DOHH2 (cell line): ENCODE measurements at regions not wholly inside any gene's neighbourhood (a gene's known extent, or its start where the extent isn't known, plus 50 kb on each side); places are given as distances from the start of the nearest gene placed in this dataset.

ENCODE experiments used
- CTCF ChIP-seq: fragments of 200-600 bp; sonication (generic); IDR thresholded peaks from one replicate; pipeline ENCODE4 v1.5.1; 2014; ENCODE audit warnings: antibody characterized with exemption, mild to moderate bottlenecking, low read depth, low read length; ENCODE audit not compliant: poor library complexity, severe bottlenecking
- EZH2phosphoT487 ChIP-seq: fragments of 200-600 bp; sonication (generic); IDR thresholded peaks from 2 replicates; pipeline ENCODE4 v1.6.1; 2017; ENCODE audit warnings: borderline replicate concordance, mild to moderate bottlenecking, antibody characterized with exemption, low read length, moderate library complexity, mixed read lengths

DNA sequence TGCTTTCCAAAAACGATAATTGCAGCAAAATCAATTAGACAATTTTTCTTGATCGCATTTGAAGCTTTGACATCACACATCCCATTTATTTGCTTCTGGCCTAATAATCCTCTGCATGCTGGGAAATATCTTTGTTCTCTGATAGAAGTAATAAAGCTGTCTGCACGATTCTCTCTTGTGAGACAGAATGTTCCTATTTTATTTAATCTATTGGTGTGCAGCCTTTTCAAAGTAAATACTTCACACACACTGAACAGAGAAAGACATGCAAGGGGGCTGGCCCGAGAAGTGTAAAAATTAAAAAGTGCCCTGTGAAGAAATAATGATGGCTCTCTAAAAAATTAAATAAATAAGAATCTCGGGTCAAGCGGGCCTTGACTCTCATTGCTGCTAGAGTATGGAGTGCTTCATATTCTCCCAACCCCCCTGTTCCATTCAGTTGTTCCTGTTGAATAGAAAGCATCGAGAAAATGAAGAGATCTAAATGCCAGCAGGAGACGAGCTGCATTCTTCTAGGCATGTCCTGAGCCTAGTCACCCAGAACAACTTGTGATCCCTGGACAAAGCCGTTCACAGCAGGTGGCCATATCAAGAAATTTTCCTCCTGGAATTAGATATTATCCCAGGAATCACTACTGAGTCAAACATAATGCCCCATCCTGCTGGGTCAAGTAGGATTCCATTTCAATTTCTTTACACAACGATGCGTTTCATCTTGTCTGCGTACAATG lies 625.9 kb upstream of the EPHA7 start:
- no peak for TF ChIP-seq CTCF
- TF ChIP-seq EZH2phosphoT487, result no peak
